OCI-LY1 (cell line): ENCODE measurements at regions not wholly inside any gene's neighbourhood (a gene's known extent, or its start where the extent isn't known, plus 50 kb on each side); places are given as distances from the start of the nearest gene placed in this dataset.

Experiments used
- H2AFZ ChIP-seq: fragments of 200-600 bp; sonication (generic), shearing (Covaris generic); 2 replicates; pipeline ENCODE4 v1.6.0; 2014; ENCODE audit warnings: antibody characterized with exemption, mild to moderate bottlenecking, low read length
- H3F3A ChIP-seq: fragments of 200-600 bp; sonication (generic), shearing (Covaris generic); 2 replicates; pipeline ENCODE4 v1.6.0; 2014; ENCODE audit warnings: mild to moderate bottlenecking, antibody characterized with exemption, low read length, moderate library complexity; ENCODE audit not compliant: insufficient read depth
- H3K27ac ChIP-seq: fragments of 200-600 bp; sonication (generic); 2 replicates; pipeline ENCODE4 v1.5.1; 2014; ENCODE audit warnings: low read length, mixed run types, mild to moderate bottlenecking, low read depth; ENCODE audit not compliant: poor library complexity, severe bottlenecking
- H3K27me3 ChIP-seq: fragments of 200-600 bp; sonication (generic); 2 replicates; pipeline ENCODE4 v1.6.0; 2014; ENCODE audit warnings: antibody characterized with exemption, mild to moderate bottlenecking, low read length, moderate library complexity; ENCODE audit not compliant: insufficient read depth
- H3K36me3 ChIP-seq: fragments of 200-600 bp; sonication (generic); 2 replicates; pipeline ENCODE4 v1.6.1; 2014; ENCODE audit warnings: mild to moderate bottlenecking, antibody characterized with exemption, low read length, moderate library complexity, mixed read lengths; ENCODE audit not compliant: insufficient read depth
- H3K4me1 ChIP-seq: fragments of 200-600 bp; sonication (generic); 2 replicates; pipeline ENCODE4 v1.5.1; 2014; ENCODE audit warnings: mild to moderate bottlenecking, low read length, moderate library complexity; ENCODE audit not compliant: insufficient read depth, severe bottlenecking
- H3K4me2 ChIP-seq: fragments of 200-600 bp; sonication (generic), shearing (Covaris generic); 2 replicates; pipeline ENCODE4 v1.6.1; 2014; ENCODE audit warnings: low read length
- H3K4me3 ChIP-seq: fragments of 200-600 bp; sonication (generic); 2 replicates; pipeline ENCODE4 v1.5.1; 2014; ENCODE audit warnings: low read length, low read depth, mild to moderate bottlenecking, mixed read lengths; ENCODE audit not compliant: poor library complexity, severe bottlenecking
- H3K79me2 ChIP-seq: fragments of 200-600 bp; shearing (Covaris generic); 2 replicates; pipeline ENCODE4 v1.6.1; 2016; ENCODE audit warnings: mixed run types, low read length, mixed read lengths; ENCODE audit not compliant: insufficient read depth
- H3K9ac ChIP-seq: fragments of 200-600 bp; sonication (generic), shearing (Covaris generic); 2 replicates; pipeline ENCODE4 v1.6.1; 2014; ENCODE audit warnings: mild to moderate bottlenecking, low read length, mixed read lengths
- H3K9me2 ChIP-seq: fragments of 200-600 bp; sonication (generic), shearing (Covaris generic); 2 replicates; pipeline ENCODE4 v1.6.1; 2014; ENCODE audit warnings: low read depth, mild to moderate bottlenecking, low read length, mixed read lengths
- H3K9me3 ChIP-seq: fragments of 200-600 bp; shearing (Covaris generic); 2 replicates; pipeline ENCODE4 v1.6.1; 2014; ENCODE audit warnings: low read length, mixed read lengths
- H4K20me1 ChIP-seq: fragments of 200-600 bp; sonication (generic), shearing (Covaris generic); 2 replicates; pipeline ENCODE4 v1.6.0; 2016; ENCODE audit warnings: mild to moderate bottlenecking, low read length; ENCODE audit not compliant: insufficient read depth
- CTCF ChIP-seq: fragments of 200-600 bp; sonication (generic), shearing (Covaris generic); IDR thresholded peaks from 2 replicates; pipeline ENCODE4 v1.5.1; 2017; ENCODE audit warnings: mild to moderate bottlenecking, antibody characterized with exemption, low read length, moderate library complexity, mixed read lengths
- EZH2 ChIP-seq: fragments of 200-600 bp; sonication (generic), shearing (Covaris generic); IDR thresholded peaks from 2 replicates; pipeline ENCODE4 v1.8.0; 2017; ENCODE audit warnings: borderline replicate concordance, mixed run types, mild to moderate bottlenecking, antibody characterized with exemption, low read length, moderate library complexity, mixed read lengths

- Histone ChIP-seq H3K4me1 (no peaks in the 10 kb centered on the region), H3K4me2 (no peak overlapping the region), H3K79me2 (no peaks in the 10 kb centered on the region), H3K36me3 (no peaks in the 10 kb centered on the region; the same call in 1 of the 2 replicates), H2AFZ (no peak overlapping the region), H3K4me3 (no peak overlapping the region), H3F3A (no peaks in the 10 kb centered on the region), H3K27me3 (no peaks in the 10 kb centered on the region), H4K20me1 (no peaks in the 10 kb centered on the region), H3K9ac (no peak overlapping the region), H3K27ac (no peak overlapping the region), H3K9me3 (peaks cover 19% of the 10 kb centered on the region), H3K9me2 (no peaks in the 10 kb centered on the region)
- TF ChIP-seq CTCF (no peak), EZH2 (no peak)
Measured at GRCh38 chr2:128465246-128466170, 146.8 kb upstream of the HS6ST1 start.

GRCh38 chr2:128466376-128466775 lies 147.7 kb upstream of the HS6ST1 start:
- Histone ChIP-seq H3K4me1 (no peaks in the 10 kb centered on the region), H3K27ac (no peak overlapping the region)

GRCh38 chr2:128466776-128467175 lies 148.1 kb upstream of the HS6ST1 start:
- Histone ChIP-seq H3K9me2 (no peaks in the 10 kb centered on the region), H4K20me1 (no peaks in the 10 kb centered on the region), H2AFZ (no peak overlapping the region), H3K4me3 (no peak overlapping the region), H3K79me2 (no peaks in the 10 kb centered on the region), H3K27ac (no peak overlapping the region), H3K36me3 (no peaks in the 10 kb centered on the region), H3K4me2 (no peak overlapping the region), H3F3A (no peaks in the 10 kb centered on the region), H3K27me3 (no peaks in the 10 kb centered on the region), H3K9me3 (peaks cover 20% of the 10 kb centered on the region), H3K4me1 (no peaks in the 10 kb centered on the region), H3K9ac (no peak overlapping the region)
- TF ChIP-seq EZH2 (no peak), CTCF (no peak)

More at GRCh38 chr2:128466376-128466775, 147.7 kb upstream of the HS6ST1 start:
- H3K79me2 ChIP-seq, result no peaks in the 10 kb centered on the region
- H3K9me2 ChIP-seq, result no peaks in the 10 kb centered on the region
- H3K27me3 ChIP-seq, result no peaks in the 10 kb centered on the region
- peaks cover 20% of the 10 kb centered on the region for H3K9me3 ChIP-seq
- H3F3A ChIP-seq, result no peaks in the 10 kb centered on the region
- H3K9ac ChIP-seq, result no peak overlapping the region
- no peak overlapping the region for H3K4me2 ChIP-seq
- H3K36me3 ChIP-seq, result no peaks in the 10 kb centered on the region
- H3K4me3 ChIP-seq, result no peak overlapping the region
- no peaks in the 10 kb centered on the region for H4K20me1 ChIP-seq
- H2AFZ ChIP-seq, result no peak overlapping the region
- TF ChIP-seq CTCF, result no peak
- TF ChIP-seq EZH2, result no peak
